Neuronal stem cell (in vitro differentiated cells): ENCODE measurements at regions not wholly inside any gene's neighbourhood (a gene's known extent, or its start where the extent isn't known, plus 50 kb on each side); places are given as distances from the start of the nearest gene placed in this dataset.

ENCODE experiments used
- DNase-seq: peaks from one replicate; pipeline ENCODE4 v3.0.0-alpha.2; 2013; ENCODE audit warnings: low spot score
- H2AFZ ChIP-seq: one replicate; pipeline ENCODE4 v1.6.1; 2013; ENCODE audit warnings: mild to moderate bottlenecking, low read length, inconsistent platforms
- H2AK5ac ChIP-seq: 2 replicates; pipeline ENCODE4 v1.6.1; 2013; ENCODE audit warnings: low read depth, mild to moderate bottlenecking, inconsistent platforms, low read length, moderate library complexity, mixed read lengths
- H2BK120ac ChIP-seq: 2 replicates; pipeline ENCODE4 v1.6.1; 2013; ENCODE audit warnings: low read depth, mild to moderate bottlenecking, inconsistent platforms, low read length, moderate library complexity, mixed read lengths
- H2BK12ac ChIP-seq: one replicate; pipeline ENCODE4 v1.6.1; 2013; ENCODE audit warnings: low read length, inconsistent platforms
- H2BK15ac ChIP-seq: 2 replicates; pipeline ENCODE4 v1.6.1; 2013; ENCODE audit warnings: mild to moderate bottlenecking, low read length, inconsistent platforms, mixed read lengths
- H2BK5ac ChIP-seq: one replicate; pipeline ENCODE4 v1.6.1; 2013; ENCODE audit warnings: inconsistent platforms, mild to moderate bottlenecking, low read length, moderate library complexity
- H3K14ac ChIP-seq: one replicate; pipeline ENCODE4 v1.6.1; 2013; ENCODE audit warnings: low read length, inconsistent platforms
- H3K18ac ChIP-seq: 2 replicates; pipeline ENCODE4 v1.6.1; 2013; ENCODE audit warnings: low read length, inconsistent platforms
- H3K23ac ChIP-seq: 2 replicates; pipeline ENCODE4 v1.6.1; 2013; ENCODE audit warnings: low read depth, mild to moderate bottlenecking, mixed read lengths, low read length, inconsistent platforms; ENCODE audit not compliant: poor library complexity
- H3K27ac ChIP-seq: replicated peaks from 3 replicates; pipeline ENCODE4 v1.5.1; 2013; ENCODE audit warnings: low read length, inconsistent platforms
- H3K27me3 ChIP-seq, 3 experiments: 2 replicates each; pipeline ENCODE4 v1.6.1; 2013; ENCODE audit warnings: low read length in 3 of 3, mild to moderate bottlenecking in 2 of 3, inconsistent platforms in 1 of 3, low read depth in 1 of 3, mixed read lengths in 1 of 3, moderate library complexity in 1 of 3; ENCODE audit not compliant: control insufficient read depth in 3 of 3, insufficient read depth in 3 of 3
- H3K36me3 ChIP-seq, 2 donors: replicated peaks in 1 of 2; 2 replicates each; pipeline ENCODE4 v1.6.1; 2013; ENCODE audit warnings: low read length in 2 of 2; ENCODE audit not compliant: control insufficient read depth in 2 of 2, insufficient read depth in 2 of 2
- H3K4ac ChIP-seq: 2 replicates; pipeline ENCODE4 v1.6.1; 2013; ENCODE audit warnings: inconsistent platforms, mild to moderate bottlenecking, low read length, moderate library complexity
- H3K4me1 ChIP-seq, 2 donors: 1 replicate in 1 of 2; 2 replicates in 1 of 2; pipeline ENCODE4 v1.6.1; 2013; ENCODE audit warnings: low read length in 2 of 2, low read depth in 1 of 2; ENCODE audit not compliant: control insufficient read depth in 2 of 2, insufficient read depth in 1 of 2
- H3K4me2 ChIP-seq: one replicate; pipeline ENCODE4 v1.6.1; 2013; ENCODE audit warnings: mild to moderate bottlenecking, low read length, inconsistent platforms; ENCODE audit not compliant: insufficient read depth, poor library complexity, severe bottlenecking
- H3K4me3 ChIP-seq, 2 donors: 2 replicates each; pipeline ENCODE4 v1.5.1; 2013; ENCODE audit warnings: low read length in 2 of 2, mild to moderate bottlenecking in 2 of 2, inconsistent platforms in 1 of 2, moderate library complexity in 1 of 2
- H3K79me1 ChIP-seq: one replicate; pipeline ENCODE4 v1.6.1; 2013; ENCODE audit warnings: low read depth, mild to moderate bottlenecking, inconsistent platforms, low read length, moderate library complexity
- H3K9ac ChIP-seq: one replicate; pipeline ENCODE4 v1.6.1; 2013; ENCODE audit warnings: mild to moderate bottlenecking, low read depth, low read length, inconsistent platforms; ENCODE audit not compliant: poor library complexity
- H3K9me3 ChIP-seq, 2 donors: replicated peaks in 1 of 2; 2 replicates each; pipeline versions ENCODE3 to v1.6.1; 2013; ENCODE audit warnings: low read length in 2 of 2, mild to moderate bottlenecking in 2 of 2, inconsistent platforms in 1 of 2, low read depth in 1 of 2, mixed read lengths in 1 of 2, moderate library complexity in 1 of 2; ENCODE audit not compliant: control insufficient read depth in 2 of 2, insufficient read depth in 1 of 2
- H4K8ac ChIP-seq: one replicate; pipeline ENCODE4 v1.6.1; 2013; ENCODE audit warnings: low read depth, mild to moderate bottlenecking, inconsistent platforms, low read length, moderate library complexity
- H4K91ac ChIP-seq: one replicate; pipeline ENCODE4 v1.6.1; 2013; ENCODE audit warnings: low read length, low read depth, mild to moderate bottlenecking, inconsistent platforms; ENCODE audit not compliant: poor library complexity
- WGBS, 2 donors: extraction: QIAGEN DNeasy Blood & Tissue Kit; methylation state at CpG; one replicate each; pipeline ENCODE4 v1.1.7; 2013; ENCODE audit warnings: missing lambda C conversion rate in 2 of 2, mixed read lengths in 1 of 2; ENCODE audit not compliant: insufficient read length in 2 of 2, insufficient replicate concordance in 1 of 2; ENCODE audit errors: extremely low coverage in 2 of 2; 5-methylcytosine and 5-hydroxymethylcytosine counted together

GRCh38 chr15:93451265-93451664 lies 362.3 kb upstream of the RGMA start:
- no peak overlapping the region for H2BK120ac ChIP-seq
- no peak overlapping the region for H3K9ac ChIP-seq
- no peak overlapping the region for H3K18ac ChIP-seq
- H3K27ac ChIP-seq = no peak overlapping the region
- no peak overlapping the region for H2BK5ac ChIP-seq
- H2BK15ac ChIP-seq = no peak overlapping the region
- H3K4me2 ChIP-seq = no peak overlapping the region
- H3K27me3 ChIP-seq = no peaks in the 10 kb centered on the region
- no CpG with 5 or more reads among the region's 6 CpGs for WGBS, 2 donors
- H3K4me1 ChIP-seq = peaks cover 9 to 14% of the 10 kb centered on the region in 2 donors
- no peak overlapping the region for H3K4ac ChIP-seq
- H3K79me1 ChIP-seq = no peaks in the 10 kb centered on the region
- peaks cover 2 to 14% of the 10 kb centered on the region in 2 donors for H3K36me3 ChIP-seq
- no peak for DNase-seq
- peaks cover 0 to 19% of the 10 kb centered on the region in 2 donors for H3K9me3 ChIP-seq
- no peak overlapping the region for H2AK5ac ChIP-seq
- H3K14ac ChIP-seq = no peak overlapping the region
- no peak overlapping the region for H4K91ac ChIP-seq
- no peak overlapping the region for H4K8ac ChIP-seq
- H3K23ac ChIP-seq = no peak overlapping the region
- no peak overlapping the region for H3K4me3 ChIP-seq
- no peak overlapping the region for H2AFZ ChIP-seq
- H2BK12ac ChIP-seq = no peak overlapping the region

DNA sequence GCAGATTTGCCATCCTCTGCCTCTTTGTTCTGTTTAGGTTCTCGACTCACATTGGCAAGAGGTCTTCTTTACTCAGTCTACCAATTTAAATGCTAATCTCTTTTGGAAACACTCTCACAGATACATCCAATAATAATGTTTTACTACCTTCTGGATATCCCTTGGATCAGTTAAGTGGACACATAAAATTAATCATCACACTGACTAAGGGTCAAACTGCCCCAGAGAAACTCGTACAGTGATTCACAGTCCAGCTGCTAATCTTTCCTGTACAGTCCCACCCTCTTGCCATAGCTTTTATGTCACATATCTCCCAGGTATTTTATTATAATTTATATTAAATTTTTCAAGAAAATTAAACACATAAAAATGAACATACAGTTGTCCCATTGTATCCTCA lies 360.8 kb upstream of the RGMA start:
- H3K4me2 ChIP-seq = no peak overlapping the region
- H2BK120ac ChIP-seq = no peak overlapping the region
- no peak overlapping the region for H3K27ac ChIP-seq
- no peak overlapping the region for H3K23ac ChIP-seq
- H3K79me1 ChIP-seq = no peaks in the 10 kb centered on the region
- H3K27me3 ChIP-seq = no peaks in the 10 kb centered on the region
- H3K36me3 ChIP-seq = peaks cover 2 to 6% of the 10 kb centered on the region in 2 donors
- no peak overlapping the region for H3K14ac ChIP-seq
- H2BK12ac ChIP-seq = no peak overlapping the region
- no peak overlapping the region for H2BK5ac ChIP-seq
- H3K9ac ChIP-seq = no peak overlapping the region
- no peak overlapping the region for H2BK15ac ChIP-seq
- WGBS, 2 donors = no CpG with 5 or more reads among the region's 2 CpGs
- peaks cover 0 to 19% of the 10 kb centered on the region in 2 donors for H3K9me3 ChIP-seq
- H2AFZ ChIP-seq = no peak overlapping the region
- H3K4me1 ChIP-seq = peaks cover 6 to 12% of the 10 kb centered on the region in 2 donors
- no peak overlapping the region for H3K4ac ChIP-seq
- H3K4me3 ChIP-seq = no peak overlapping the region
- no peak overlapping the region for H3K18ac ChIP-seq
- no peak for DNase-seq
- H4K91ac ChIP-seq = no peak overlapping the region
- no peak overlapping the region for H2AK5ac ChIP-seq
- no peak overlapping the region for H4K8ac ChIP-seq

GRCh38 chr15:93438310-93438709 lies 349.3 kb upstream of the RGMA start:
- H2AK5ac ChIP-seq = no peak overlapping the region
- no peak overlapping the region for H3K4me3 ChIP-seq
- no peak overlapping the region for H3K14ac ChIP-seq
- H3K27ac ChIP-seq = no peak overlapping the region
- WGBS, 2 donors = no CpG with 5 or more reads among the region's 4 CpGs
- H2BK12ac ChIP-seq = no peak overlapping the region
- no peak overlapping the region for H2BK120ac ChIP-seq
- no peaks in the 10 kb centered on the region for H3K27me3 ChIP-seq
- no peak for DNase-seq
- peaks cover 2 to 27% of the 10 kb centered on the region in 2 donors for H3K9me3 ChIP-seq
- no peak overlapping the region for H3K23ac ChIP-seq
- H3K18ac ChIP-seq = no peak overlapping the region
- H2BK5ac ChIP-seq = no peak overlapping the region
- no peak overlapping the region for H3K4me2 ChIP-seq
- H2BK15ac ChIP-seq = no peak overlapping the region
- no peak overlapping the region for H4K8ac ChIP-seq
- H2AFZ ChIP-seq = no peak overlapping the region
- H3K36me3 ChIP-seq = peaks cover 0 to 19% of the 10 kb centered on the region in 2 donors
- no peak overlapping the region for H3K4ac ChIP-seq
- H3K4me1 ChIP-seq = no peaks in the 10 kb centered on the region
- H3K79me1 ChIP-seq = peaks cover 2% of the 10 kb centered on the region
- H3K9ac ChIP-seq = no peak overlapping the region
- no peak overlapping the region for H4K91ac ChIP-seq

- Histone ChIP-seq H2AK5ac (no peak overlapping the region), H3K4me3 (no peak overlapping the region)
- WGBS, 2 donors = no CpG with 5 or more reads among the region's 28 CpGs
Observed at GRCh38 chr15:93432474-93432873, 343.5 kb upstream of the RGMA start.

More at GRCh38 chr15:93432474-93432873, 343.5 kb upstream of the RGMA start:
- Histone ChIP-seq H3K4me2 (no peak overlapping the region), H3K36me3 (peaks cover 4 to 23% of the 10 kb centered on the region in 2 donors), H2AFZ (no peak overlapping the region), H3K4ac (no peak overlapping the region), H3K23ac (no peak overlapping the region), H3K27ac (no peak overlapping the region), H4K91ac (no peak overlapping the region), H3K9ac (no peak overlapping the region), H4K8ac (no peak overlapping the region), H3K79me1 (peaks cover 2% of the 10 kb centered on the region), H3K4me1 (peaks cover 12 to 14% of the 10 kb centered on the region in 2 donors), H3K14ac (no peak overlapping the region), H3K27me3 (no peaks in the 10 kb centered on the region), H2BK120ac (no peak overlapping the region), H2BK15ac (no peak overlapping the region), H2BK5ac (no peak overlapping the region), H2BK12ac (no peak overlapping the region), H3K18ac (no peak overlapping the region), H3K9me3 (peaks cover 5 to 46% of the 10 kb centered on the region in 2 donors)
- DNase-seq = no peak
